C4-2B (cell line): ENCODE measurements at regions not wholly inside any gene's neighbourhood (a gene's known extent, or its start where the extent isn't known, plus 50 kb on each side); places are given as distances from the start of the nearest gene placed in this dataset.

Experiments used
- H3K27ac ChIP-seq: fragments of 450-650 bp; 2 replicates; pipeline ENCODE4 v1.5.1; 2017
- ZFX ChIP-seq: fragments of 450-650 bp; IDR thresholded peaks from 2 replicates; pipeline ENCODE4 v1.6.1; 2017
- TF ChIP-seq, protein P1 (sequence below): fragments of 450-650 bp; conservative IDR thresholded peaks from 2 replicates; pipeline ENCODE4 v1.5.1; 2017; ENCODE audit warnings: mild to moderate bottlenecking

DNA sequence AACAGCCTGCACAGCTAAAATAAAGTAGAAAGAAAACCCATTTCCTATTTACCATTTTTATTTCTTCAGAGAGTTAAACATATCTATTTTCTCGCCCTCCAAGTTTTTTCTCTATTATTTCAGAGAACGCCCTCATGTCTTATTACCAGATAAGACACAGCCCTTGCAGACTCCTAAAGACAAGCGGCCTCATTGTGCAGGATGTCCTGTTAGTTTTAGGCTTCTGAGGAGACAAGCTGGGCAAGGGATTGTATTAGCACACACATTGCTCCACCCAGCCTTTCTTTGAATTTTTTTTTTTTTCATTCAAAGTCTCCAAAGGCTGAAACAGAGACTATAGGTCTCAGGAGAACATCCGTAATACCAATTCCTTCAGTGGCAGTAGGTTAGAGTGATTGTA lies 101.8 kb upstream of the UBL3 start:
- TF ChIP-seq, protein P1, sequence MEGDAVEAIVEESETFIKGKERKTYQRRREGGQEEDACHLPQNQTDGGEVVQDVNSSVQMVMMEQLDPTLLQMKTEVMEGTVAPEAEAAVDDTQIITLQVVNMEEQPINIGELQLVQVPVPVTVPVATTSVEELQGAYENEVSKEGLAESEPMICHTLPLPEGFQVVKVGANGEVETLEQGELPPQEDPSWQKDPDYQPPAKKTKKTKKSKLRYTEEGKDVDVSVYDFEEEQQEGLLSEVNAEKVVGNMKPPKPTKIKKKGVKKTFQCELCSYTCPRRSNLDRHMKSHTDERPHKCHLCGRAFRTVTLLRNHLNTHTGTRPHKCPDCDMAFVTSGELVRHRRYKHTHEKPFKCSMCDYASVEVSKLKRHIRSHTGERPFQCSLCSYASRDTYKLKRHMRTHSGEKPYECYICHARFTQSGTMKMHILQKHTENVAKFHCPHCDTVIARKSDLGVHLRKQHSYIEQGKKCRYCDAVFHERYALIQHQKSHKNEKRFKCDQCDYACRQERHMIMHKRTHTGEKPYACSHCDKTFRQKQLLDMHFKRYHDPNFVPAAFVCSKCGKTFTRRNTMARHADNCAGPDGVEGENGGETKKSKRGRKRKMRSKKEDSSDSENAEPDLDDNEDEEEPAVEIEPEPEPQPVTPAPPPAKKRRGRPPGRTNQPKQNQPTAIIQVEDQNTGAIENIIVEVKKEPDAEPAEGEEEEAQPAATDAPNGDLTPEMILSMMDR: no peak
- TF ChIP-seq ZFX: no peak

GRCh38 chr13:29948791-29949190 lies 98.4 kb upstream of the UBL3 start:
- no peak overlapping the region for H3K27ac ChIP-seq
- TF ChIP-seq, protein P1: no peak
- no peak for TF ChIP-seq ZFX

More for the DNA sequence above, 101.8 kb upstream of the UBL3 start:
- H3K27ac ChIP-seq: no peak overlapping the region

GRCh38 chr13:29948244-29948643 lies 97.8 kb upstream of the UBL3 start:
- H3K27ac ChIP-seq: no peak overlapping the region
- no peak for TF ChIP-seq ZFX
- TF ChIP-seq, protein P1: no peak

GRCh38 chr13:29947839-29948238 lies 97.4 kb upstream of the UBL3 start:
- TF ChIP-seq, protein P1: no peak
- TF ChIP-seq ZFX: no peak

DNA sequence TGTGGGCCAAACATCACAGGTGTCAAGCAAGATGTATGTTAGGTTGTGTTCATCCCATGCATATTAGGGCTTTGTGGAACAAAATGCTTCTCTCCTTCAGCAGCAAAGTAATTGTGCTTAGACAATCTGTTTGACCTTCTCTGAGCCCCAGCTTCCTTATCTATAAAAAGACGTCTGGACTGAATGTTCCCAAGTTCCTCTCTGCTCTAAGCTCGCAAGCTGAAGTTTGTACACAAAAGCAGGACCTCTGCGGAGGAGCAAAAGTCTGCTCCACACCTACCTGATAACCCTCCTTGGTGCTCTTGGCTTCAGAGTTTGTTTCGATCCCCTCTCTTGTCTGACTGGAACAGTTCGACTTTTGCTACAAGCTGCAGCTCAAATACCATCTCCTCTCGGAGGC lies 95.7 kb upstream of the UBL3 start:
- TF ChIP-seq, protein P1: no peak
- TF ChIP-seq ZFX: no peak

More at GRCh38 chr13:29947839-29948238, 97.4 kb upstream of the UBL3 start:
- no peak overlapping the region for H3K27ac ChIP-seq

GRCh38 chr13:29943686-29944085 lies 93.3 kb upstream of the UBL3 start:
- H3K27ac ChIP-seq: no peak overlapping the region
- TF ChIP-seq, protein P1: no peak
- no peak for TF ChIP-seq ZFX

More for the DNA sequence above, 95.7 kb upstream of the UBL3 start:
- no peak overlapping the region for H3K27ac ChIP-seq

- no peak for TF ChIP-seq ZFX
- TF ChIP-seq, protein P1: no peak
- H3K27ac ChIP-seq: no peak overlapping the region
Observed at GRCh38 chr13:29943273-29943672, 92.9 kb upstream of the UBL3 start.
